HCEC 1CT (cell line): ENCODE measurements at regions not wholly inside any gene's neighbourhood (a gene's known extent, or its start where the extent isn't known, plus 50 kb on each side); places are given as distances from the start of the nearest gene placed in this dataset.

Experiments used
- DNase-seq: peaks from one replicate; pipeline ENCODE4 v3.0.0-alpha.2; 2017

DNA sequence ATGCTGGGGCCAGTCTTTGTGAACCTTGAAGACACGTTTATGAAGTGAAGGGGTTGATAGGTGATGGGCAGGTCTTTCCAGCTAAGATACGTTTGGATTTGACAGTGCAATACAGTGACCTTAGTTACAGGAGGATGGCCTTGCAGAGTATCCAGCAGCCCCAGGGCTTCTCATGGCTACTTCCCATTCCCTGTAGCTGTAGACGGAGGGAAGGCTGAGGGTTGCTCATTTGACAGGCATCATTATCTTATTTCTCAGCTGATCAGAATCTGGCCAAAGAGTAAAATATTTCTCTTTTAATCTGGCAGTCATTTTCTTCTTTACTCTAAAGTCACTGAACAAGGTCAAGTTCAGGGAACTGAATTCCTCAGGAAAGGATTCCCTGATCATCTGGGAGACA, 85.1 kb upstream of the RMDN2 start:
- no peak for DNase-seq

DNA sequence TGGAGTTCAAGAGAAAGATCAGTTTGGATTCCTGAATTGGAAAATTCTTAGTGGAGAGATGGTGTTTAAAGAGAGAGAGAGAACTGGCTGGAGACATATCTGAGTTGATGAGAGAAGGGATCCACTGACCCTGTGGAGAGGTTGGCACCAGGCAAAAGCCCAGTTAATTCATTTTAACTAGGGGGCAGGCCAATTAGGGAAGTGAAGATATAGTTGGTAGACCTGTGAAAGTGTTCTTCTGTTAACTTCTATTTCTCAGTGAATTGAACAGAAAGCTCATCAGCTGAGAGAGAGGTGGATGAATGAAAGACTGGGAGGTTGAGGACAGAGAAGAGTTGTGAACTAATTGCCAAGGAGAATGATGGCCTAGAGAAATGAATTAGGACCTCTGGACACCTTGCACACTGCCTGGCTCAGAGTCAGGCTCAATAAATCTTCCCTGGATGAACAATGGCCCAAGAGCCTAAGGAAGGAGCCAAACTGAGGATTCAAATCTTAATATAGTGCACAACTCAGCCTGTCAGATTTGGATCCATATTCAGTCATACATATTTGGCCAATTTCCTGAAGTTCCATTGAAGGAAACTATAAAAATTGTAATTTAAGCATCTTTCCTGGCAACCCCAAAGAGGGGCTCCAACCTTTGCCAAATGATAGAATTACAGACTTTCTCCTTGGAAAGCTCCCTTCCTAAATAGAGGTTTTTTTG, 82.2 kb upstream of the RMDN2 start:
- DNase-seq, result no peak

DNA sequence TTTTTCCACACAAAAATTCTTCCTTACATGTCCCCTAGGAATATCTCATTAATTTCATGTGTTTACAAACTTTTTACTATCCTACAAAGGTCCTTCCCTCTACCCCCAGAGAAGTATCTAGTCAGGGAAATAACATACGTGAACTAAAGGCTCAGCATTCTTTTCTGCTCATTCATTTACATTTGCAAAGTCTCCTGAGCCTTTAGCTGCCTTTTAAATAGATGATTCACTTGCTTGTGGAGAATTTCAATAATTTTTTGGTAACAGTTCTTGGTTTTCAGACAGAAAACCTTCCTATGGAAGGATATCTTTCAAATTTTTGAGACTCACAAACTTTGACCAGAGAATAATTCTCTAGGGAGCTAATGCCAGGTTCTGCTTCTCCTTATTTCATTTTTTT, 81.5 kb upstream of the RMDN2 start:
- DNase-seq, result peak; percentile 82

DNA sequence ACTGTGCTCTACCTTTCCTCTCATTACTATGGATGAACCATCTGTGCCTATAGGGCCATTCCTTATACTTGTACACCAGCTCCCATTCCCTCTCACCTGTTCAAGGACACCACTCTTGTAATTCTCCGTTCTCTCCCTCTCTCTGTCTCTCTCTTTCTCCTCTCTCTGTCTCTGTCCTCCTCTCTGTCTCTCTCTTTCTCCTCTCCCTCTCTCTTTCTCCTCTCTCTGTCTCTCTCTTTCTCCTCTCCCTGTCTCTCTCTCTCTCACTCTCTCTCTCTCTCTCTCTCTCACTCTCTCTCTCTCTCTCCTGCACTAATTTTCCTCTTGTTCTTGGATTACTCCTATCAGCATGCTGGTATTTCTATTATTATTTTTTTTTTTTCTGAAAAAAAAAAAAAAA, 78.9 kb upstream of the RMDN2 start:
- DNase-seq, result no peak

DNA sequence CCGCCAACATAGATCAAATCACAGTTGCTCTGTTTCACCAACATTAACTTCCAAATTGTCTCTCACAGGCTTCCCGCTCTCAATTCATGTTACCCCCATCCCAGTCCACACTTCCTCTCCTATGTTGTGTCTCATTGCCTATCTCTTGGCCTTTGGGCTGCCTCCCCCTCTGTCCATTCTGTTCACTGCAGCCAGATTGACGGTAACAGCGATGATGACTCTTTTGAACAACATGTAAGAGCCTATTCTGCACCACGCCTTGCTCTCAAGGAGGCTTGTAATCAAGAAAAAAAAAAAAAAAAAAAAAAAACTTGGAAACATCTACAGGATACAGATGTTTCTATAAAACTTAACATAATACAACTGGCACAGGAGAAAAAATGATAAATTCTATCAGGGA, 77.3 kb upstream of the RMDN2 start:
- DNase-seq, result no peak

DNA sequence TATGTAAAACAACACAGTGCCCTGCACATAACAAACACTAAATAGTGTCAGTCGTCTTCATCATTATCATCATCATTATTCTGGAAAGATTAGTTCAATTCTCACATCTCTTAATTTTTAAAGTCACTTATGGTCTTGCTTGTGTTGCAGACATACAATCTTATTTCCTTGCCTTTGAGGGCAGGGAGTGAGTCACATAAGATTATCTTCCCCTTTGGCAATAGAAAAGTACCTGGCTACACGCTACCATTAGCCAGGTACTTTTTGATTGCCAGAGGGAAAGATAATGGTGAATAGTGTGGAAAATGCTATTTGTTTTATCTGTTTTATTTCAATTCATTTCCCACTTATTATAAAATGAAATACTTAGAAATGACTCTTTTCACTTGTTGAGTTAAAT, 76.6 kb upstream of the RMDN2 start:
- DNase-seq, result no peak

DNA sequence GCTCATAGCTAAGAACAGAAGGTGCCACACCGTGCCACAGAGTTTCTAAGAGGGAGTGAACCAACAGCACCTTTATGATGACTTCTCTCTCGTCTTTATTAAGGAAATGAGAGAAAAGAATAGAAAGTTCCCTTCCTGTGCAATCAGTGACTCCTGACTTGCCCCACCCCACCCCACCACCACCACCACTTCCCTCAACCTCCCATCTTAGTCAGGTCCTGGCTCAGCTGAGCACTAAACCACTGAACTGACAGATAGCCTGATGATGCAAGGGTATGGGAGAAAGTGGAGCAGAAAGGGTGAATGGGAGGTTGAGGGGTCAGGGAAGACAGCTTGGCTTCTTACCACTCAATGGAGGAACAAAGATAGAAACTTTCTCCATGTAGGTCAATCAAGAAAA, 75.2 kb upstream of the RMDN2 start:
- DNase-seq, result no peak

DNA sequence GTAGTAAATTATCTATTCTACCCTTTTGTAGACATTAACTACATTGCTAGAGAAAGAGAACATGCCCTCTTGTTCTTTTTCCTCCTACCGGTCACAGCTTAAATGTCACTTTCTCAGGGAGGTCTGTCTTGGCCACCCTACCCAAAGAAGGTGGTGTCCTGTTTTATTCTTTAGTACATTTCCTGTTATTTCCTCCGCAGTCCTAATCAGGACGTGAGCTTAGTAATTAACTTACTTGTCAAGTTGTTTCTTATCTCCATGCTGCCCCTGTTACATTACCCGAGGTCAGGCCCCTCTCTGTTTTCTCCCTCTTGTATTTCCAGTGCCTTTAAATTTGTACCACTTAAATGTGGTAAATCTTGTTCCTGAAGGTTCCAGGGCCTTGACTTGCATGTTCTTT, 73.7 kb upstream of the RMDN2 start:
- DNase-seq, result no peak

DNA sequence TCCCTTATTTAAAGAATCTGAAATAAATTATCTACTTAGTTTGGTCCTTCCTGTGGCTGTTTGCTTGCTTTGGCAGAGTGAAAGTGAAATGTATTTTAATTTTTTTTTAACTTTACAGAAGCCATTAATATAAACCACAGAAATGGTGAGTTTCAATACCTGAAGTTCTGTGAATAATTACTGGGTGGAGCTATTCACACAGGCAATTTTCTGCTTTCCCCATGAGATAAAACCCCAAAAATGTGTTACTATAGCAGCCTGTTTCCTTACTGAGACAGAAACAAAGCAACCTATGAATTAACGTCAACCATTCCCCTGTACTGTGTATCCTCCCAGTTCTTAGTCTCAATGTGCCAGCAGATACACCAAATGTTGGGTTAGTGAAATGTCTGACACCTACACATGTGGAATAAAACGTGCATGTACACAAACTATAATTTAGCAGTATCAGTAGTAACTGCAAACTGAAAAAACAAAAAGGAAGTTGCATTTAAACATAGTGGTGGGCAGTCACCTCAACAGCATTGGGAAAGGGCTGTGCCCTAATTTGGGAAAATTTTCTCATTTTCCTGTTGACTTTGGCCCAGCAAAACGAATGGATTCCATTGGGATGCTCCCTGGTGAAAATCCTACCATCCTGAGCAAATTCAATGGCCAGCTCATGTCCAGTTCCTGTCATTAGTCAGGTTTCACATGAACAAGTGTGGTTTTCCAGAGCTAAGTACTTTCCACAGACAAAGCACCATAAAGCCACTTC, 73.1 kb upstream of the RMDN2 start:
- no peak for DNase-seq

DNA sequence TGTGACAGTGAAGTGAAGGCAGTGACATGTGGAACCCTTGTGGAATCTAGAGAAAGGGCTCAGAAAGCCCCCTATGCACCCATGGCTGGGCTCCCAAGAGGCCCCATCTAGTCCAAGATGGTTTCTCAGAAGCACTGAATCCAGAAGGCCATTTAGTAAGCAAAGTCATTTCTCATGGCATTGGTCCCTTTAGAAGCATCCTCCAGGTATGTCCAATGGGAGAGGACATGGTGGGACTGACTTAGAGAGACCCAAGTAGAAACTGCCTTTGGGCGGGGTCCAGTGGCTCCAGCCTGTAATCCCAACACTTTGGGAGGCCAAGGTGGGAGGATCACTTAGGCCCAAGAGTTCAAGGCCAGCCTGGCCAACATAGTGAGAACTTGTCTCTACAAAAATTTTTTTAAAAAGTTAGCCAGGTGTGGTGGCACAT, 72.5 kb upstream of the RMDN2 start:
- no peak for DNase-seq

DNA sequence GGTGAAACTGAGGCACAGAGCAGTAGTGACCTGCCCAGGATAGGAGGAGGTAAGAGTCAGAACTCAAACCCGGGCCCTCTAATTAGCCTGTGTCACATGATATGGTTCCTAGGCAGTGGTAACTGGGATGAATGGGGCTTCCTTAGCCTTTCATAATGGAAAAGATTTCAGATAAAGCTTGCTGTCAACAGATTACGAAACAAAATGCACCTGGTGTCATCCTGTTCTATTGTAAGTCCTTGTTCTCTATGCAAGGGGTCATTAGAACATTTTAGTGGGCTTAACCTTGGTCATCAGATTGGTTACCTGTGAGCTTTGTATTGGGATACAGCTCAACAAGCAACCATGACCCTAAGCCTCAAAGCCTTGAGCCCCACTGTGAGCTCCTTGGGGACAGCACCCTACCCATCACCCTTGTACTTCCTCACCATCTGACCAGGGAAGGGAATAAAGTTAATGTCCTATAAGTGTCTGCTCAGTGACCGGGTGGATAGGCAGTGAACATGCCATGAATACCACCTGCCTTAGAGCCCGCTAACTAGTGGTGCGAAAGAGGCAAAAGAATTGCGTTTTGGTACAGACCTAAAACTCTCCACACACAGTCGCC, 70.3 kb upstream of the RMDN2 start:
- no peak for DNase-seq

DNA sequence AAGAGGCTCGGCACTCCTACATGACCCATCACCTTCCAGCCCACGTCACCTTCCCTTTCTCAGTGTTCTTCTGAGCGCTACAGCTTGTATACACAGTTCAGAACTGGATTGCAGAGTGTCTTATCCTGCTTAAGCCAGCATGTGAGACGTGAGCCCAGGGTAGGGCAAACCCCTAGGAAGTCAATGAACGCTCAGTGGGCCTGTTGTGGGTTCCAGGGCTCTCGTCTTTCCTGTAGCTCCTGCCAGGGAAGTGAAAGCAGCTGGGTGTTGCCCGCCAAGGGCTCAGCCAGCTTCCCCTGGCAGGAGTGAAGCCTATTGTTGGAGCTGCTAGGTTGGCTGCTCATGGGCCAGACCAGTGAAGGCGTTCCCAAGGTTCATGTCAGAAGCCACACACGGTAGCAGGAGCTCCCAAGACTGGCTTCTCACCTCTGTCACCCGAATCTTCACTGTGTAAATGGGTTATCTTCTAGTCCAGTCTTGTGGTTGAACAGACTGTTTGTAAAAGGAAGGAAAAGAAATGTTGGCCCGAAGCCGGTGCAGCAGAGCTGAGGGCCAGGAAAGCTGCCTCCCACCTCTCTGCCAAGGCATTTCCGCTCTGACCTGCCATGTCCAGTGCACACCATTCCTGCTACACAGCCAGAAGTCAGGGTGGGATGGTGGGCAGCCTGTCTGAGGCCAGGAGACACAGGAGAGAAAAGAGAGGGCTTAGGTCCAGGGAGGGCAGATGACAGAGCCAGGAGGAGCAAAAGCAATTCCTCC, 69.6 kb upstream of the RMDN2 start:
- no peak for DNase-seq

DNA sequence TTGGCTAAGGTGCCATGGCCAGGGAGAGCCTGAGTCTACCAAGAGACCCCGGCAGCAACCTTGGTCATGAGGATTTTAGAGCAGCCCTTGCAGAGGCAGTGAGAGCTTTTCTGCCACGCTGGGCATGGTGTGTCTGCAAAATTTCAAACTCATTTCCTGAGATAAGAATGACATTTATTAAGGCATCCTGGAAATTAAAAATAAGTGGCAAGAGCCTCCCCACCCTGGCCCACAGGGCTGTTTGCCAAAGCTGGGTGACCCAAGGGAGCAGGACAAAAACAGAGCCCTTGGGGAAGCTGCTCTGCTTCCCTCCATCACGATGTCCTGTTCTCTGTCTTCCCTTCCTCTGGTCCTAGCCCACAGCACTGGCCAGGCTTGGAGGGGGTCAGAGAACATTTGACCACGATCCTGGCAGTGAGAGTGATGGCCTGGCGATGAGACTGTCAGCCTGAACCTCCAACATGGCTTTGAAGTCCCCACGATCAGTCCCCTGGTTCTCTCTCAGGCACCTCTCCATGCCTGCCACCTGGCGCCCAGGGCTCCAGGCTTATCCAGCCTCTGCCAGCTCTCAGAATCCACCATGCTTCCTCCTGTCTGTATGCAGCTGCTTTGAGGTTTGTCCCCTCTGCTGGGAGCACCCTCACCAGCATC, 68.9 kb upstream of the RMDN2 start:
- DNase-seq, result no peak

DNA sequence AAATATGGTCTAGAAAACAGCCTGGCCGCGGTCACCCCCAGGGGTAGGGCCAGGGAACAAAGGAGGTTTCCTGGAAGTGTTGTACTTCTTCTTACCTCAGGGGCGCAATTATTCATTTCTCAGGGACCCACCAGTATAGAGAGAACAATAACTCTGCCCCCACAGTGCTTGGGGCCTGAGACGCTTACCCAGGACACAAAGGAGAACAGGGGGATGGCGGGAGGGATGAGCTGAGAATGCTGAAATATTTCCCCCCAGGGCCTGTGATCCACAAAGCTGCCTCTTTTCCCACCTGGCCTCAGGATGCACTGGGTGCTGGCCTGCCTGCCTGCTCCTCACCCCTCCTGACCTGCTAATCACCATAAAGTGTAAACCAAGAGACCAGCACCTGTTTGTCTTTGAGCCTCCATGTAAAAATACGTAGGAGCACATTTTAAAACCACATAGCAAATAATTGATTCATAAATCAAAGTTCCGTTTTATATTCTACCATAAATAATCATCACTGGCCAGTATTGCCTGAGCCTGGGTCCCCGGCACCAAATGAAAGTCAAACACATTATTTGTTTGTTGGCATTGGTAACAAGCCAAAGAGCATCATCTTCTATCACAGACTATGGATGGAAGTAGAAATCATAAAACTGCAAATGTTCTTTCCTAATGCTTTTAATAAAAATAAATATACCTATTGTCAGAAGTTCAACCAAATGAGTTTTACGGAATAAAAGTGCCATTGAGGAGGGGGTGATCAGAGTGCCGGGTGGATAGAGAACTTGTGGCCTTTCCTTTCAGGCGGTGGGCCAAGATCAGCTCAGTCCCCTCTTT, 67.3 kb upstream of the RMDN2 start:
- no peak for DNase-seq

DNA sequence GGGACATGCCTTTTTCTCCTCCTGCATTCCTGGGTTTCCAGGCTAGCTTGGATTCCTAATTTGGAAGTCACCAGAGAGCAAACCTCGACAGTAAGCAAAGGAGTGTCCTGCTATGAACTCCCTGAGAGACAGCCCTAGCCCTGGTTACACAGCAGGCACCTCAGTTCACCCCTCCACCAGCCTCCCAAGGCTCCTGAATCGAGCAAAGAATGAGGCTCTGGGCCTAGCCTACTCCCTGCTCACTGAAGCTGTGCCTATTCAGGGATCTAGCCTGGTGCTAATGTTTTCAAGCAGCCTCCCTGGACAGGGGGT, 66.7 kb upstream of the RMDN2 start:
- DNase-seq, result peak; percentile 66

DNA sequence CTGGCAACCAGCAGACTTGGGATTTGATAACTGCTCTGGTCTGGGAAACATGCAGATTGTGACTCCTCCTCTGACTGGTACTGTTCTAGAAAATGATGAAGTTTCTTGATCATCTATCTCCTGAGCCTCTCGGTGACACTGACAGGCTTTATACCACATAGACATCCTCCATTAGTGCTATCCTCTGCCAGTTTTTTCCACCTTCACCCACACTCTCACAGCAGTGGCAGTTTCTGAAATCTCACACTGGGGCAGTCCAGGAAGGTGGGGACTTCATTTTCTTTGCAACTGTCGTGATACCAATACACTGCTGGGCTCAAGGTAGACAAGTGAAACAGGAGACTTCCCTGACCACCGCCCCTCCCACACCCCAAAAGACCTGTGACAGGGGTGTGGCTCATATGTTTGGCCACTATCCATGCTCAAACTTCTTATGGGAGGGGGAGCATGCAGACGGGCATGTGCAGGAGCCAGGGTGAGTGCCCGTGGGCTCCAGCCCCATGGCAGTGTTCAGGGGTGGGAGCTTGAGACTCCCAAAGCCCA, 66.3 kb upstream of the RMDN2 start:
- DNase-seq, result no peak

DNA sequence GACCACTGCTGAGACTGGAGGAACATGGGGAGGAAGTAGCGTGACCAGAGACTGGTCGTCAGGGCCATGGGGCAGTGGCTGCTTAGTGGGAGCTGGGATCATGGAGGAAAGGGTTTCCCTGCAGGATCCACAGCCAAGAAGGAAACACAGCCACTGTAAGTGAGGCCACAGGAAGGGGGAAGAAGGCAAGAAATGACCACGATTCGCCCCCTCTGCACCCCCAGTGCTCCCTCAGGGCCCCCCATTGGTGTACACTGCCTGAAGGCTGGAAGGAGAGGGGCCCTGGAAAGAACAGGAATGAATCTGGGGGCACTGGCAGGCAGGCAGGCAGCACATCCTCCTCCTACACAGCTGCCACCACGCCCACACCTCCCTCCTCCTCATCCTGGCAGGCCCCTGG, 62.5 kb upstream of the RMDN2 start:
- DNase-seq, result no peak

DNA sequence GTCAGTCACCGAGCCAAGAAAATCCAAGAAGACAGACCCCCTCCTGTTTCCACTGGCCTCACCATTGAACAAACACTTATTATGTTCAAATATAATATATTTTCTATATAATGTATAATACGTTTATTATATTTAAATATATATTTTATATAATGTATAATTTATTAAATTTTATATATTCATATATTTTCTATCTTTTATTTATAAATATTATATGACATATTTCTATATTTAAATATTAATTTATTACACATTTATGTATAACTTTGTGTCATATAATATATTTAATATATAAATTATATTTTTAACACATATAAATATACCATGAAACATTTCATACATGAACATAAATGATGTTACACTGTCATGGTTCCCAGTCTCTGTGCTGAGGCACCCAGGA, 60.9 kb upstream of the RMDN2 start:
- DNase-seq, result no peak

DNA sequence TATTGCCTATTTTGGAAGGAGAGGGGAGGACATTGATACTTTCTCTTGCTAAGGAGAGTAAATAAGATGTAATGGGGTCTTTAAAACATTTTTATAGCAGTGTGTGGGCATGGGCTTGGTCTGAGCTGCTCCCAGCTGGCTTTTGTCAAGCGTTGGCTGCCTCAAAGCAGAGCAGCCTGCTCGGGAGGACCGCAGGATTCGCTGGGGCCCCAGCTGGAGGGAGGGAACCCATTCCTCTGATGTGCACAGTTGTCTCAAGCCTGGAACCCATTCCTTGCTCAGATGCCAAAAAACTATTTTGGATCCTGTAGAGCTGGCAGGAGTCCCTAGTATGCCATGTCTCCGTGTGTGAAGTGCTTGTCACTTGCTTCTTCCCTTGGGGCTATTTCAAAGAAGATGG, 59.4 kb upstream of the RMDN2 start:
- DNase-seq, result no peak

DNA sequence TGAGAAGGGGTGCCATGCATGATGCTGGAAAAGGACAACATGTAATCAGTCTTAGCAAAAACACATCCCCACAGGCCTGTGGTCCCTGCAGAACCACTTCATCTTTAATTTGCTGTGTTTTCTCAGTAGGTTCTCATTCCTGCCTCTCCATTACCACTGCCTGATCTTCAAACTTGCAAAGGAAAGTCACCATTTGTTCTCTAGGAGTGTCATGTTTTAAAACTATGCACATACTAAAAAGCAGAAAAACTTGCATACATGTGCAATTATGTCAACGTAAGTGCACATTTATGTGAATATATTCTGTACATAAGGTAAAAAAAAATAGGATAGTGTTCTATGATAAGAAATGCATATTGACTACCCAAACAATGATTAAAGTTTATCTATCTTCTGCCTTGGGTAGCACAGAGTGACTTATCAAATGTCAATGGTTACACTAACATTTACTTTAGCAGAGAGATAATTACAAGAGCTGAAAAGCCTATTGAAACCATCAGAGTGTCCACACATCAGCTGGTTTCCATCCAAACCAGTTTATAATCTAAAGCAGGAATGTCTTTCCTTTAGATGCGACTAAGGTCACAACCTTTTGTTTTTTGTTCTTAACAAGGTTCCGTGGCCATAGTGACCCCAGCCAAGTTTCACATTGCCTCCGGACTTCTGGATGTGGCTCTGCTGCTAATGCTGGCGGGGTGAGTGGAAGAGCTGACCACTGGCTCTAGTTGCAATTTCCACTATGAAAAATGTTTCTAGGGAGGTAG, 58.7 kb upstream of the RMDN2 start:
- no peak for DNase-seq

DNA sequence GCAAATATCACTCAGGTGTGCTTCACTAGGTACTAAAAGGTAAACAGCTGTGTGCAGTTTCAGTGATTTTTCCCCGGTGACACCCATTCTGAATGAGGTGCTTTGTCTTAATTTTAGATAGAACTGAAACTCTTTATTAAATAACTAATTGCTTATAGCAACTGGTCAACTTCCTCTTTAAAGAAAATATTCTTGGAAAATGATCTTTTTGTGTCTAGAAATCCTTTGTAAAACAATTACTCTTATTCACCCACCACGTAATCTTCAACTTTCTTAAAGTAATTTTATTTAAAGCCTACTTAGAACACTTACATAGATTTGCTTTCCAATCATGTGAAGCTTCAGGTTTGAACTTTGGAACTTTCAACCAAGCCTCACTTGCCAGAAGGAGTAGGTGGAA, 57.9 kb upstream of the RMDN2 start:
- DNase-seq, result no peak
